LNCAP (cell line): ENCODE measurements at regions not wholly inside any gene's neighbourhood (a gene's known extent, or its start where the extent isn't known, plus 50 kb on each side); places are given as distances from the start of the nearest gene placed in this dataset.

Source experiments
- TF ChIP-seq, protein P1 (sequence below): fragments of 450-650 bp; IDR thresholded peaks from 2 replicates; pipeline ENCODE4 v1.5.1; 2017; ENCODE audit warnings: mild to moderate bottlenecking

DNA sequence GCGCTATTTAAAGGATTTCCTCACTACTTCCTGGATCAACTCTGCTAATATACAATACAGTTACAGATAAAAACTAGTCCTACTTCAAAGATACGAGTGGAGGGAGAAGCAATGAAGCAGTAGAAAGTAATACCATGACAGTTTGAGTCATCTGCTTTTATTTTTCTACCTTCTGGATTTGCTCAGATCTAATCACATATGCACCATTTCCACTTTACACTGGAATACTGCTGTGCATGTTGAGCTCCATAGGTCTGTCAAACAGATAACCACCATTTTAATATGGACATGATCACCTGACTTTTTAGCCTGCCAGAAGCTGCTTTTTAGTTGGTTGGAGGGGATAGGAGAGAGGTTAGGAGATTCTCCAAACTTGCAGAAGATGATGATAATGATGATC is 92.5 kb downstream of the MMUT start:
- TF ChIP-seq, protein P1, sequence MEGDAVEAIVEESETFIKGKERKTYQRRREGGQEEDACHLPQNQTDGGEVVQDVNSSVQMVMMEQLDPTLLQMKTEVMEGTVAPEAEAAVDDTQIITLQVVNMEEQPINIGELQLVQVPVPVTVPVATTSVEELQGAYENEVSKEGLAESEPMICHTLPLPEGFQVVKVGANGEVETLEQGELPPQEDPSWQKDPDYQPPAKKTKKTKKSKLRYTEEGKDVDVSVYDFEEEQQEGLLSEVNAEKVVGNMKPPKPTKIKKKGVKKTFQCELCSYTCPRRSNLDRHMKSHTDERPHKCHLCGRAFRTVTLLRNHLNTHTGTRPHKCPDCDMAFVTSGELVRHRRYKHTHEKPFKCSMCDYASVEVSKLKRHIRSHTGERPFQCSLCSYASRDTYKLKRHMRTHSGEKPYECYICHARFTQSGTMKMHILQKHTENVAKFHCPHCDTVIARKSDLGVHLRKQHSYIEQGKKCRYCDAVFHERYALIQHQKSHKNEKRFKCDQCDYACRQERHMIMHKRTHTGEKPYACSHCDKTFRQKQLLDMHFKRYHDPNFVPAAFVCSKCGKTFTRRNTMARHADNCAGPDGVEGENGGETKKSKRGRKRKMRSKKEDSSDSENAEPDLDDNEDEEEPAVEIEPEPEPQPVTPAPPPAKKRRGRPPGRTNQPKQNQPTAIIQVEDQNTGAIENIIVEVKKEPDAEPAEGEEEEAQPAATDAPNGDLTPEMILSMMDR, result no peak

DNA sequence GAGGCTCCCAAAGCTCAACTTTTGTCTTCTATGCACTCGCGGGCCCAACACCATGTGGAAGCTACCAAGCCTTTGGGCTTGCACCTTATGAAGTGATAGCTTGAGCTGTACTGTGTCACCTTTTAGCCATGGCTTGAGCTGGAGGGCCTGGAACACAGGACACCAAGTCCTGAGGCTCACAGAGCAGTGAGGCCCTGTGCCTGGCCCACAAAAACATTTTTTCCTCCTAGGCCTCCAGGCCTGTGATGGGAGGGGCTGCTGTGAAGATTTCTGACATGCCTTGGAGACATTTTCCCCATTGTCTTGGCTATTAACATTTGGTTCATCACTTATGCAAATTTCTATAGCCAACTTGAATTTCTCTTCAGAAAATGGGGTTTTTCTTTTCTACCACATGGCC is 96.5 kb downstream of the MMUT start:
- TF ChIP-seq, protein P1, result no peak

DNA sequence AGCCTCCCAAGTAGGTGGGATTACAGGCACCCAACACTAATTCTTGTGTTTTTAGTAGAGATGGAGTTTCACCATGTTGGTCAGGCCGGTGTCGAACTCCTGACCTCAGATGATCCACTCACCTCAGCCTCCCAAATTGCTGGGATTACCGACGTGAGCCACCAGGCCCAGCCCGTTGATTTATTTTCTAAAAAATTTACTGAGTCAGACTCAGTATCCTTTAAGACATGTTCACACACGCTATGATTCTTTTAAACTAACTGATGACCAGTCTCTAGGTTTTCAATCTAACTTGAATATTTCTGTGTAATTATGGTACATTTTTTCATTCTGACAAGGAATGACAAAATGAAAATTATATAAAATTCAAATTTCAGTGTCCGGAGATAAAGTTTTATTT is 114.5 kb downstream of the MMUT start:
- TF ChIP-seq, protein P1, result no peak

DNA sequence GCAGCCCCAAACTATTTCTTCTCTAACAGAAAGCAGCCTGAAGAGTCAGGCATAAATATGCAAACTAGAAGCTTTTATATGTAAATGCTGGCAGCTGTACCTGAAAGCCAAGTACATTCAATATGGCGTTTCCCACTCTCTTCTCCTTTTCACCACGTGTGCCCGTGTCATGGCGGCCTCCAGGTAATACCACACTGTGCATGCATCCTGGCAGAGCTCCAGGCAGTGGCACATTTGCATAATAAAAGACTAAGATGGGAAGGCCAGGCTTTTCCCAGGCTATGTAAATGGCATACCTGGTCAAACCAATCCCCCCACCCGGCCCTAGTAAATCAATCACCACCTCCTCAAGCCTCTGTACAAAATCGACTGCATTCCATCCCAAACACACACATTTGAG is 120.6 kb downstream of the MMUT start:
- TF ChIP-seq, protein P1, result no peak

DNA sequence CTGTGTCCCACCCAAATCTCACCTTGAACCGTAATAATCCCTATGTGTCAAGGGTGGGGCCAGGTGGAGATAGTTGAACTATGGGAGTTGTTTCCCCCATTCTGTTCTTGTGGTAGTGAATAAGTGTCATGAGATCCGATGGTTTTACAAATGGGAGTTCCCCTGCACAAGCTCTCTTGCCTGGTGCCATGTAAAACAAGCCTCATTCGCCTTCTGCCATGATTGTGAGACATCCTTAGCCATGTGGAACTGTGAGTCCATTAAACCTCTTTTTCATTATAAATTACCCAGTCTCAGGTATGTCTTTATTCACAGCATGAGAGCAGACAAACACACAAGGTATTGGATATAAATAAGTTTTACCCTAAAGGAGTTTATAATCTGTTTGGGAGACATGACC is 121.2 kb downstream of the MMUT start:
- TF ChIP-seq, protein P1, result no peak

DNA sequence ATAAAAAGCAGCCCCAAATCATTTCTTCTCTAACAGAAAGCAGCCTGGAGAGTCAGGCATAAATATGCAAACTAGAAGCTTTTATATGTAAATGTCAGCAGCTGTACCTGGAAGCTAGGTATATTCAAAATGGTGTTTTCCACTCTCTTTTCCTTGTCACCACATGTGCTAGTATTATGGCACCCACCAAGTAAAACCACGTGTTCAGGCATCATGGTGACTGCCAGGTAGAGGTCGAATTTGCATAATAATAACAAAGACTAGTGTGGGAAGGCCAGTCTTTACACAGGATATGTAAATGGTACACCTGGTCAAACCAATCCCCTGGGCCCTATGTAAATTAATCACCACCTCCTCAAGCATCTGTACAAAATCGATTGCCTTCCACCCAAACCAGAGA is 124.0 kb downstream of the MMUT start:
- TF ChIP-seq, protein P1, result no peak

DNA sequence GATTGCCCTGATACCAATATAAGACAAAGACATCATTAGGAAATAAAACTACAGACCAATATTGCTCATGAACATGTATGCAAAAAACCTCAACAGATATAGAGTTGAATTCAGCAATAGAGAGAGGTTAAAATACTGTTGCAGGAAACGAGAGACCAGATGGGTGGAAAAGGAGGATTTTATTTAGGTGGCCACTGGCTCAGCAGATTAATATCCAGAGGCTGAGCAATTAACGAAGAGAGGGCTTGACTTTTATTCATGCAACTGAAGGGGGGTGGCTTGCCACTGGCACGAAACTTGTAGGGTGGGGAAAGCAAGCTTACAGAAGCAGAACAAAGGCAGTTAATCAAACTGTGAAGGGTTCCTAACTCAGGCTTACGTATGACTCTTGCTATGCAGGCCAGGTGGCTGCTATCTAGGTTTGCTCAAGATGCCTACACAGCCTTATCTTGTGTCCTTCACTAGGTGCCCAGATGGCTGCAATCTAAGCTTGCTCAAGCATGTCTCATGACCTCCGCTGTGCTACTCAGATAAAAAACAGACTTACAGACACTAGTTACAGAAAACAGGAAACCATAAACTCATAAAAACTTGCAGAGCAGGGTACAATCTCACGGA is 126.4 kb downstream of the MMUT start:
- TF ChIP-seq, protein P1, result no peak
